GM12878 (cell line): ENCODE measurements at regions not wholly inside any gene's neighbourhood (a gene's known extent, or its start where the extent isn't known, plus 50 kb on each side); places are given as distances from the start of the nearest gene placed in this dataset.

Experiments used
- ATAC-seq: fragments of 200-7000 bp; cut with Tn5 transposase; 3 replicates; pipeline ENCODE4 v1.9.1; 2020; ENCODE audit warnings: mild to moderate bottlenecking, moderate library complexity
- BruUV-seq: library from RNA; stranded (reverse); fragments of 400-500 nt; replicated peaks from 2 replicates; lab custom pipeline; 2021; lab: Mats Ljungman, UMichigan
- CTCF ChIA-PET: fragments of 300-600 bp; sonication (Branson Sonifier 250); formaldehyde crosslinking; extraction: SDS; loops from one replicate; lab custom pipeline; 2021; ENCODE audit warnings: inconsistent platforms; lab: Yijun Ruan, JAX
- POLR2A ChIA-PET: fragments of 350-600 bp; formaldehyde crosslinking; extraction: SDS; loops from one replicate; lab custom pipeline; 2021; ENCODE audit warnings: inconsistent platforms; lab: Charles Lee
- RAD21 ChIA-PET: fragments of 300-600 bp; sonication (Branson Sonifier 250); formaldehyde crosslinking; loops from one replicate; lab custom pipeline; 2023; ENCODE audit warnings: antibody characterized with exemption; ENCODE audit not compliant: unreplicated experiment; lab: Charles Lee
- SMC1A ChIA-PET: fragments of 300-600 bp; sonication (Branson Sonifier 250); formaldehyde crosslinking; loops from one replicate; lab custom pipeline; 2023; ENCODE audit not compliant: unreplicated experiment, uncharacterized antibody; lab: Charles Lee
- DNase-seq: peaks from one replicate; pipeline ENCODE4 v3.0.0-alpha.2; 2011; ENCODE audit warnings: low read depth, low spot score
- FAIRE-seq: peaks from 3 replicates; lab custom pipeline; 2011; peaks lifted over from hg19 to GRCh38; lab: Jason Lieb, UNC
- H2AFZ ChIP-seq: 2 replicates; pipeline ENCODE4 v1.6.0; 2011; ENCODE audit warnings: low read depth, low read length, control low read depth; ENCODE audit not compliant: control insufficient read depth
- H3K27ac ChIP-seq: 2 replicates; pipeline ENCODE4 v1.5.1; 2011; ENCODE audit warnings: control low read depth; ENCODE audit not compliant: control insufficient read depth, insufficient read depth
- H3K27me3 ChIP-seq, 2 experiments: replicated peaks in 1 of 2; 2 replicates each; pipeline versions ENCODE4 v1.6.0 to v1.6.1; 2011; ENCODE audit warnings: low read length in 1 of 2; ENCODE audit not compliant: control insufficient read depth in 2 of 2, insufficient read depth in 2 of 2
- H3K36me3 ChIP-seq, 2 experiments: 2 replicates each; pipeline ENCODE4 v1.5.1; 2011; ENCODE audit warnings: low read length in 1 of 2; ENCODE audit not compliant: control insufficient read depth in 2 of 2, insufficient read depth in 2 of 2
- H3K4me1 ChIP-seq: 2 replicates; pipeline ENCODE4 v1.6.1; 2011; ENCODE audit warnings: mild to moderate bottlenecking, low read length, moderate library complexity, mixed read lengths; ENCODE audit not compliant: control insufficient read depth, insufficient read depth
- H3K4me2 ChIP-seq: 2 replicates; pipeline ENCODE4 v1.6.0; 2011; ENCODE audit warnings: control low read depth; ENCODE audit not compliant: control insufficient read depth, insufficient read depth
- H3K4me3 ChIP-seq: fragments of 200-600 bp; sonication (generic); 2 replicates; pipeline ENCODE4 v1.5.1; 2016
- H3K79me2 ChIP-seq: 2 replicates; pipeline ENCODE4 v1.6.0; 2011; ENCODE audit warnings: low read length; ENCODE audit not compliant: control insufficient read depth, insufficient read depth
- H3K9ac ChIP-seq: 2 replicates; pipeline ENCODE4 v1.8.0; 2011; ENCODE audit warnings: low read length, control low read depth, mixed read lengths; ENCODE audit not compliant: control insufficient read depth, insufficient read depth
- H3K9me3 ChIP-seq: replicated peaks from 3 replicates; pipeline ENCODE4 v1.5.1; 2011; ENCODE audit warnings: mild to moderate bottlenecking, low read length; ENCODE audit not compliant: control insufficient read depth, insufficient read depth
- H4K20me1 ChIP-seq: 2 replicates; pipeline ENCODE4 v1.6.0; 2011; ENCODE audit not compliant: control insufficient read depth, insufficient read depth
- MTA2 ChIP-seq: fragments of 450-650 bp; IDR thresholded peaks from 2 replicates; pipeline ENCODE4 v1.6.1; 2016; ENCODE audit warnings: low read depth, mild to moderate bottlenecking, moderate library complexity
- NFIC ChIP-seq: IDR thresholded peaks from 2 replicates; pipeline ENCODE4 v1.6.1; 2012; ENCODE audit warnings: low read depth, mild to moderate bottlenecking, inconsistent platforms, low read length, moderate library complexity
- NFYB ChIP-seq: IDR thresholded peaks from 2 replicates; pipeline ENCODE4 v1.6.1; 2011; ENCODE audit warnings: low read depth, mild to moderate bottlenecking, low read length, improper control_type of control experiment, moderate library complexity; ENCODE audit not compliant: insufficient read depth
- RUNX3 ChIP-seq: IDR thresholded peaks from 2 replicates; pipeline ENCODE4 v1.6.1; 2012; ENCODE audit warnings: low read length, inconsistent platforms
- TCF3 ChIP-seq: IDR thresholded peaks from 2 replicates; pipeline ENCODE4 v1.6.1; 2012; ENCODE audit warnings: low read depth, mild to moderate bottlenecking, low read length, borderline replicate concordance; ENCODE audit not compliant: insufficient read depth
- WRNIP1 ChIP-seq: IDR thresholded peaks from 2 replicates; pipeline ENCODE4 v1.6.1; 2011; ENCODE audit warnings: low read depth, low read length, improper control_type of control experiment, borderline replicate concordance
- YBX1 ChIP-seq: fragments of 450-650 bp; IDR thresholded peaks from 2 replicates; pipeline ENCODE4 v1.6.1; 2016; ENCODE audit warnings: antibody characterized with exemption
- ZNF24 ChIP-seq: fragments of 450-650 bp; IDR thresholded peaks from 2 replicates; pipeline ENCODE4 v1.6.1; 2017; ENCODE audit warnings: antibody characterized with exemption, mild to moderate bottlenecking
- WGBS: methylation state at CpG from one replicate; pipeline ENCODE4 v1.1.6; 2016; ENCODE audit warnings: low lambda C conversion rate; ENCODE audit not compliant: insufficient replicate concordance, insufficient coverage; ENCODE audit errors: missing lambda C conversion rate; 5-methylcytosine and 5-hydroxymethylcytosine counted together
- in situ Hi-C: fragments of 300-500 bp; cut with MboI; formaldehyde crosslinking; loops from 9 replicates; pipeline ENCODE4 v1.14.3; 2018; ENCODE audit warnings: mixed read lengths
- intact Hi-C: fragments of 100-400 bp; cut with micrococcal nuclease; formaldehyde crosslinking; loops from one replicate; pipeline ENCODE4 v1.14.2; 2022; ENCODE audit not compliant: unreplicated experiment
- TF ChIP-seq, protein P1 (sequence below): fragments of 150-350 bp; IDR thresholded peaks from 2 replicates; pipeline ENCODE4 v1.6.1; 2016; ENCODE audit warnings: low read depth, low read length

DNA sequence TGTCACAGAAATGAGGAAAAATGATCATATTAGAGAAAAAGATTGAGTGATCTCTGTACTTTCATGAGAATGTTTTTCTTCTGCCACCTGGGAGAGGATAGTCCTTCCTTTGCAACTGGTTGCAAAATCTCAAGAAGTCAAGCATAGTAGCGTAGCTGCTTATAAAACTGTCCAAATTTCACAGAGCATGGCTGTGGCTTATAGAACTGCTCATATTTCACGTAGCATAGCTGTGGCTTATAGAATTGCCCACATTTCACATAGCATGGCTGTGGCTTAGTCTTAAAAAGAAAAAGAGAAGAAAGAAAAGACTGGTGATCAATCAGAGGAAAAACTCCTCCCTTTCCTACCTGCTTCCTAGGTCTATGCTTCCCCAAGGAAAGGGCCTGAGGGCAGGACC lies 329.5 kb downstream of the SIPA1L2 start:
- no peak for FAIRE-seq
- TF ChIP-seq TCF3, result no peak
- TF ChIP-seq NFYB, result no peak
- no peak for TF ChIP-seq ZNF24
- no peak for TF ChIP-seq WRNIP1
- TF ChIP-seq RUNX3, result no peak
- no peak for TF ChIP-seq MTA2
- no peak for TF ChIP-seq YBX1
- no peak for TF ChIP-seq NFIC
- TF ChIP-seq, protein P1, sequence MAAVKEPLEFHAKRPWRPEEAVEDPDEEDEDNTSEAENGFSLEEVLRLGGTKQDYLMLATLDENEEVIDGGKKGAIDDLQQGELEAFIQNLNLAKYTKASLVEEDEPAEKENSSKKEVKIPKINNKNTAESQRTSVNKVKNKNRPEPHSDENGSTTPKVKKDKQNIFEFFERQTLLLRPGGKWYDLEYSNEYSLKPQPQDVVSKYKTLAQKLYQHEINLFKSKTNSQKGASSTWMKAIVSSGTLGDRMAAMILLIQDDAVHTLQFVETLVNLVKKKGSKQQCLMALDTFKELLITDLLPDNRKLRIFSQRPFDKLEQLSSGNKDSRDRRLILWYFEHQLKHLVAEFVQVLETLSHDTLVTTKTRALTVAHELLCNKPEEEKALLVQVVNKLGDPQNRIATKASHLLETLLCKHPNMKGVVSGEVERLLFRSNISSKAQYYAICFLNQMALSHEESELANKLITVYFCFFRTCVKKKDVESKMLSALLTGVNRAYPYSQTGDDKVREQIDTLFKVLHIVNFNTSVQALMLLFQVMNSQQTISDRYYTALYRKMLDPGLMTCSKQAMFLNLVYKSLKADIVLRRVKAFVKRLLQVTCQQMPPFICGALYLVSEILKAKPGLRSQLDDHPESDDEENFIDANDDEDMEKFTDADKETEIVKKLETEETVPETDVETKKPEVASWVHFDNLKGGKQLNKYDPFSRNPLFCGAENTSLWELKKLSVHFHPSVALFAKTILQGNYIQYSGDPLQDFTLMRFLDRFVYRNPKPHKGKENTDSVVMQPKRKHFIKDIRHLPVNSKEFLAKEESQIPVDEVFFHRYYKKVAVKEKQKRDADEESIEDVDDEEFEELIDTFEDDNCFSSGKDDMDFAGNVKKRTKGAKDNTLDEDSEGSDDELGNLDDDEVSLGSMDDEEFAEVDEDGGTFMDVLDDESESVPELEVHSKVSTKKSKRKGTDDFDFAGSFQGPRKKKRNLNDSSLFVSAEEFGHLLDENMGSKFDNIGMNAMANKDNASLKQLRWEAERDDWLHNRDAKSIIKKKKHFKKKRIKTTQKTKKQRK, result no peak
- TF ChIP-seq, all 136 proteins: peak for 0
- Histone ChIP-seq H3K79me2 (no peaks in the 10 kb centered on the region), H3K27ac (no peak overlapping the region), H3K4me2 (no peak overlapping the region), H3K9ac (no peak overlapping the region), H4K20me1 (no peaks in the 10 kb centered on the region), H3K4me3 (no peak overlapping the region), H3K27me3 (peaks cover 0 to 2% of the 10 kb centered on the region in 2 experiments; a peak in 1 of 4 replicates), H3K9me3 (no peaks in the 10 kb centered on the region), H3K36me3 (no peaks in the 10 kb centered on the region), H2AFZ (no peak overlapping the region), H3K4me1 (no peaks in the 10 kb centered on the region)
- intact Hi-C loops (no loop called here), in situ Hi-C loops (no loop called here)
- BruUV-seq, result no TSS peak
- RAD21 ChIA-PET, result no interaction called here
- 0% methylated on average over 2 of the region's 2 CpGs for WGBS
- DNase-seq (no peak), ATAC-seq (no peak)
- SMC1A ChIA-PET, result interaction anchor here (0.8 to 1.5 kb wide), 2 partner anchors 12 to 35 kb away, joined by 3 read pairs; no protein-coding TSS in a partner anchor
- POLR2A ChIA-PET, result no interaction called here
- CTCF ChIA-PET, result no interaction called here
